Stimulated activated naive CD8-positive, alpha-beta T cell treated with anti-CD3 and anti-CD28 coated beads, Interleukin-15, amount 100 ng/mL, for 72 hours (primary cell): ENCODE measurements at regions not wholly inside any gene's neighbourhood (a gene's known extent, or its start where the extent isn't known, plus 50 kb on each side); places are given as distances from the start of the nearest gene placed in this dataset.

ENCODE experiments used
- ATAC-seq: fragments of 150-1000 bp; cut with Tn5 transposase; 2 replicates; pipeline ENCODE4 v1.10.0; 2021; ENCODE audit warnings: mild to moderate bottlenecking, moderate library complexity
- DNase-seq, 2 donors: peaks; one replicate each; pipeline ENCODE4 v3.0.0; 2021 to 2022
- H3K27ac Mint-ChIP-seq, 2 donors: one replicate each; pipeline ENCODE4 v1.8.0; 2022; ENCODE audit warnings: mild to moderate bottlenecking in 2 of 2, mixed read lengths in 2 of 2, moderate library complexity in 2 of 2
- H3K27me3 Mint-ChIP-seq: one replicate; pipeline ENCODE4 v1.8.0; 2022; ENCODE audit warnings: mixed read lengths
- H3K4me1 Mint-ChIP-seq: one replicate; pipeline ENCODE4 v1.8.0; 2022; ENCODE audit warnings: mild to moderate bottlenecking, mixed read lengths
- H3K4me3 Mint-ChIP-seq, 2 donors: one replicate each; pipeline ENCODE4 v1.8.0; 2022; ENCODE audit warnings: mild to moderate bottlenecking in 2 of 2, mixed read lengths in 2 of 2, moderate library complexity in 1 of 2
- H3K9me3 Mint-ChIP-seq, 2 donors: one replicate each; pipeline ENCODE4 v1.8.0; 2022; ENCODE audit warnings: mixed read lengths in 2 of 2

- H3K4me3 Mint-ChIP-seq: no peak overlapping the region
- ATAC-seq (no peak), DNase-seq (no peak)
- H3K27me3 Mint-ChIP-seq: no peaks in the 10 kb centered on the region
- H3K9me3 Mint-ChIP-seq: peaks cover 0 to 14% of the 10 kb centered on the region in 2 donors
- no peaks in the 10 kb centered on the region for H3K4me1 Mint-ChIP-seq
- no peak overlapping the region for H3K27ac Mint-ChIP-seq
These were observed 662.6 kb upstream of the MGMT start for GRCh38 chr10:128804411-128804810.

- H3K4me1 Mint-ChIP-seq: no peaks in the 10 kb centered on the region
- H3K27me3 Mint-ChIP-seq: no peaks in the 10 kb centered on the region
- peaks cover 0 to 16% of the 10 kb centered on the region in 2 donors for H3K9me3 Mint-ChIP-seq
- peak overlapping the region in 1 of 2 donors; percentile 16 for H3K27ac Mint-ChIP-seq
- no peak overlapping the region for H3K4me3 Mint-ChIP-seq
- DNase-seq (no peak), ATAC-seq (no peak)
These were observed 658.1 kb upstream of the MGMT start for GRCh38 chr10:128808921-128809440.

GRCh38 chr10:128811511-128811910 is 655.5 kb upstream of the MGMT start:
- H3K4me1 Mint-ChIP-seq: no peaks in the 10 kb centered on the region
- no peaks in the 10 kb centered on the region for H3K27me3 Mint-ChIP-seq
- ATAC-seq: no peak
- no peak overlapping the region for H3K27ac Mint-ChIP-seq
- DNase-seq: no peak
- peaks cover 0 to 16% of the 10 kb centered on the region in 2 donors for H3K9me3 Mint-ChIP-seq
- H3K4me3 Mint-ChIP-seq: no peak overlapping the region

GRCh38 chr10:128812000-128812399 is 655.0 kb upstream of the MGMT start:
- no peak for ATAC-seq

GRCh38 chr10:128813574-128813973 is 653.5 kb upstream of the MGMT start:
- H3K4me3 Mint-ChIP-seq: no peak overlapping the region
- H3K27ac Mint-ChIP-seq: no peak overlapping the region
- no peaks in the 10 kb centered on the region for H3K4me1 Mint-ChIP-seq

More at GRCh38 chr10:128812000-128812399, 655.0 kb upstream of the MGMT start:
- no peak for DNase-seq
- H3K4me1 Mint-ChIP-seq: no peaks in the 10 kb centered on the region
- H3K27me3 Mint-ChIP-seq: no peaks in the 10 kb centered on the region
- H3K27ac Mint-ChIP-seq: no peak overlapping the region
- no peak overlapping the region for H3K4me3 Mint-ChIP-seq
- peaks cover 0 to 15% of the 10 kb centered on the region in 2 donors for H3K9me3 Mint-ChIP-seq

GRCh38 chr10:128814024-128814423 is 653.0 kb upstream of the MGMT start:
- peaks cover 0 to 5% of the 10 kb centered on the region in 2 donors for H3K9me3 Mint-ChIP-seq
- ATAC-seq: no peak

More at GRCh38 chr10:128813574-128813973, 653.5 kb upstream of the MGMT start:
- Mint-ChIP-seq H3K27me3 (no peaks in the 10 kb centered on the region), H3K9me3 (peaks cover 0 to 10% of the 10 kb centered on the region in 2 donors)
- ATAC-seq (no peak), DNase-seq (no peak)

GRCh38 chr10:128814782-128815181 is 652.3 kb upstream of the MGMT start:
- ATAC-seq (no peak), DNase-seq (no peak)
- Mint-ChIP-seq H3K9me3 (no peaks in the 10 kb centered on the region), H3K4me1 (no peaks in the 10 kb centered on the region), H3K4me3 (no peak overlapping the region), H3K27ac (no peak overlapping the region), H3K27me3 (no peaks in the 10 kb centered on the region)

More at GRCh38 chr10:128814024-128814423, 653.0 kb upstream of the MGMT start:
- Mint-ChIP-seq H3K4me3 (no peak overlapping the region), H3K27ac (no peak overlapping the region), H3K27me3 (no peaks in the 10 kb centered on the region), H3K4me1 (no peaks in the 10 kb centered on the region)
- no peak for DNase-seq

GRCh38 chr10:128816726-128817125 is 650.3 kb upstream of the MGMT start:
- Mint-ChIP-seq H3K27me3 (no peaks in the 10 kb centered on the region), H3K4me1 (no peaks in the 10 kb centered on the region), H3K4me3 (no peak overlapping the region), H3K9me3 (no peaks in the 10 kb centered on the region), H3K27ac (no peak overlapping the region)
- ATAC-seq: peak; percentile 41
- no peak for DNase-seq

- H3K27ac Mint-ChIP-seq: no peak overlapping the region
- H3K9me3 Mint-ChIP-seq: no peaks in the 10 kb centered on the region
- ATAC-seq (no peak), DNase-seq (no peak)
- no peak overlapping the region for H3K4me3 Mint-ChIP-seq
- no peaks in the 10 kb centered on the region for H3K4me1 Mint-ChIP-seq
- H3K27me3 Mint-ChIP-seq: peaks cover 1% of the 10 kb centered on the region
These were observed 649.4 kb upstream of the MGMT start for GRCh38 chr10:128817636-128818035.

- H3K27ac Mint-ChIP-seq: no peak overlapping the region
- peaks cover 11% of the 10 kb centered on the region for H3K27me3 Mint-ChIP-seq
- ATAC-seq (peak; percentile 20), DNase-seq (no peak)
- H3K9me3 Mint-ChIP-seq: peaks cover 0 to 7% of the 10 kb centered on the region in 2 donors
- H3K4me1 Mint-ChIP-seq: no peaks in the 10 kb centered on the region
- H3K4me3 Mint-ChIP-seq: no peak overlapping the region
These were observed 646.4 kb upstream of the MGMT start for GRCh38 chr10:128820663-128821062.

GRCh38 chr10:128823201-128823600 is 643.8 kb upstream of the MGMT start:
- peaks cover 11% of the 10 kb centered on the region for H3K27me3 Mint-ChIP-seq
- H3K9me3 Mint-ChIP-seq: peaks cover 0 to 7% of the 10 kb centered on the region in 2 donors
- no peak for ATAC-seq

GRCh38 chr10:128825626-128826025 is 641.4 kb upstream of the MGMT start:
- Mint-ChIP-seq H3K27me3 (peaks cover 11% of the 10 kb centered on the region), H3K4me3 (no peak overlapping the region), H3K9me3 (peaks cover 0 to 7% of the 10 kb centered on the region in 2 donors), H3K27ac (no peak overlapping the region), H3K4me1 (no peaks in the 10 kb centered on the region)
- DNase-seq (no peak), ATAC-seq (no peak)

More at GRCh38 chr10:128823201-128823600, 643.8 kb upstream of the MGMT start:
- H3K27ac Mint-ChIP-seq: no peak overlapping the region
- no peak overlapping the region for H3K4me3 Mint-ChIP-seq
- no peaks in the 10 kb centered on the region for H3K4me1 Mint-ChIP-seq
- no peak for DNase-seq

GRCh38 chr10:128833671-128834070 is 633.4 kb upstream of the MGMT start:
- Mint-ChIP-seq H3K27me3 (no peaks in the 10 kb centered on the region), H3K9me3 (no peaks in the 10 kb centered on the region), H3K4me3 (no peak overlapping the region), H3K27ac (no peak overlapping the region), H3K4me1 (no peaks in the 10 kb centered on the region)
- ATAC-seq (no peak), DNase-seq (no peak)

GRCh38 chr10:128835361-128835760 is 631.7 kb upstream of the MGMT start:
- no peaks in the 10 kb centered on the region for H3K9me3 Mint-ChIP-seq
- H3K4me3 Mint-ChIP-seq: no peak overlapping the region
- no peaks in the 10 kb centered on the region for H3K4me1 Mint-ChIP-seq
- H3K27ac Mint-ChIP-seq: peak overlapping the region in 1 of 2 donors; percentile 13
- DNase-seq (no peak), ATAC-seq (no peak)
- H3K27me3 Mint-ChIP-seq: no peaks in the 10 kb centered on the region

- ATAC-seq (no peak), DNase-seq (no peak)
- Mint-ChIP-seq H3K4me3 (no peak overlapping the region), H3K4me1 (no peaks in the 10 kb centered on the region), H3K9me3 (no peaks in the 10 kb centered on the region), H3K27me3 (peaks cover 12% of the 10 kb centered on the region), H3K27ac (no peak overlapping the region)
These were observed 629.6 kb upstream of the MGMT start for GRCh38 chr10:128837478-128837877.

GRCh38 chr10:128839134-128839533 is 627.9 kb upstream of the MGMT start:
- peaks cover 13% of the 10 kb centered on the region for H3K27me3 Mint-ChIP-seq
- no peaks in the 10 kb centered on the region for H3K9me3 Mint-ChIP-seq
- no peak overlapping the region for H3K4me3 Mint-ChIP-seq
- H3K27ac Mint-ChIP-seq: no peak overlapping the region
- H3K4me1 Mint-ChIP-seq: no peaks in the 10 kb centered on the region
- DNase-seq (no peak), ATAC-seq (no peak)

GRCh38 chr10:128839701-128840100 is 627.3 kb upstream of the MGMT start:
- H3K4me3 Mint-ChIP-seq: no peak overlapping the region
- ATAC-seq (no peak), DNase-seq (no peak)
- peaks cover 13% of the 10 kb centered on the region for H3K27me3 Mint-ChIP-seq
- no peaks in the 10 kb centered on the region for H3K9me3 Mint-ChIP-seq
- H3K27ac Mint-ChIP-seq: no peak overlapping the region
- no peaks in the 10 kb centered on the region for H3K4me1 Mint-ChIP-seq
